HEK293T (cell line): ENCODE measurements at regions not wholly inside any gene's neighbourhood (a gene's known extent, or its start where the extent isn't known, plus 50 kb on each side); places are given as distances from the start of the nearest gene placed in this dataset.

Experiments
- LEF1 ChIP-seq: fragments of 450-650 bp; IDR thresholded peaks from 2 replicates; pipeline ENCODE4 v1.6.1; 2017; ENCODE audit warnings: mild to moderate bottlenecking, borderline replicate concordance
- TARDBP ChIP-seq: fragments of 450-650 bp; IDR thresholded peaks from 2 replicates; pipeline ENCODE4 v1.6.1; 2016

GRCh38 chr1:118636004-118636403, 352.1 kb downstream of the TBX15 start:
- no peak for TF ChIP-seq TARDBP
- no peak for TF ChIP-seq LEF1
